SK-N-SH treated with all-trans-retinoic acid at 6 μM for 48 hours (cell line): ENCODE measurements at regions not wholly inside any gene's neighbourhood (a gene's known extent, or its start where the extent isn't known, plus 50 kb on each side); places are given as distances from the start of the nearest gene placed in this dataset.

ENCODE experiments used
- ATAC-seq: fragments of 200-7000 bp; cut with Tn5 transposase; 3 replicates; pipeline ENCODE4 v1.9.1; 2020; ENCODE audit warnings: mild to moderate bottlenecking, moderate library complexity
- ARNTL ChIP-seq: fragments of 450-650 bp; formaldehyde crosslinking; IDR thresholded peaks from 2 replicates; pipeline ENCODE4 v1.5.0; 2020; ENCODE audit warnings: low read depth, mild to moderate bottlenecking, moderate library complexity, borderline replicate concordance
- BACH2 ChIP-seq: fragments of 250-450 bp; sonication (Bioruptor Pico); IDR thresholded peaks from 2 replicates; pipeline ENCODE4 v1.9.0; 2021; ENCODE audit warnings: mild to moderate bottlenecking, borderline replicate concordance
- CREB5 ChIP-seq: fragments of 250-450 bp; sonication (Bioruptor Pico); IDR thresholded peaks from 2 replicates; pipeline ENCODE4 v1.5.1; 2020; ENCODE audit warnings: low read depth, mild to moderate bottlenecking, moderate library complexity
- CSDC2 ChIP-seq: fragments of 250-450 bp; sonication (Bioruptor Pico); IDR thresholded peaks from 2 replicates; pipeline ENCODE4 v1.5.0; 2020; ENCODE audit warnings: mild to moderate bottlenecking, moderate library complexity
- CSRNP3 ChIP-seq: fragments of 250-450 bp; sonication (Bioruptor Pico); IDR thresholded peaks from 2 replicates; pipeline ENCODE4 v1.5.1; 2021; ENCODE audit warnings: mild to moderate bottlenecking, moderate library complexity
- ESRRG ChIP-seq: fragments of 250-450 bp; sonication (Bioruptor Pico); IDR thresholded peaks from 2 replicates; pipeline ENCODE4 v1.6.1; 2021; ENCODE audit warnings: mild to moderate bottlenecking
- ISL1 ChIP-seq: fragments of 250-450 bp; sonication (Bioruptor Pico); IDR thresholded peaks from 2 replicates; pipeline ENCODE4 v2.1.2; 2022; ENCODE audit warnings: mild to moderate bottlenecking, moderate library complexity
- OSR1 ChIP-seq: fragments of 250-450 bp; sonication (Bioruptor Pico); IDR thresholded peaks from 2 replicates; pipeline ENCODE4 v1.8.0; 2022; ENCODE audit warnings: moderate library complexity, mild to moderate bottlenecking, inconsistent platforms
- PATZ1 ChIP-seq: fragments of 250-450 bp; sonication (Bioruptor Pico); IDR thresholded peaks from 2 replicates; pipeline ENCODE4 v1.8.0; 2020; ENCODE audit warnings: mild to moderate bottlenecking, moderate library complexity, borderline replicate concordance
- RARB ChIP-seq: fragments of 250-450 bp; sonication (Bioruptor Pico); IDR thresholded peaks from 2 replicates; pipeline ENCODE4 v1.8.0; 2021; ENCODE audit warnings: mild to moderate bottlenecking, moderate library complexity
- TCF4 ChIP-seq: fragments of 250-450 bp; sonication (Bioruptor Pico); IDR thresholded peaks from 2 replicates; pipeline ENCODE4 v1.8.0; 2021; ENCODE audit warnings: mild to moderate bottlenecking, moderate library complexity, borderline replicate concordance
- TOX ChIP-seq: fragments of 250-450 bp; sonication (Bioruptor Pico); IDR thresholded peaks from 2 replicates; pipeline ENCODE4 v1.8.0; 2021; ENCODE audit warnings: mild to moderate bottlenecking, moderate library complexity, borderline replicate concordance
- TSHZ2 ChIP-seq: fragments of 250-450 bp; sonication (Bioruptor Pico); IDR thresholded peaks from 2 replicates; pipeline ENCODE4 v1.5.0; 2020; ENCODE audit warnings: mild to moderate bottlenecking, moderate library complexity
- ZFP3 ChIP-seq: fragments of 250-450 bp; sonication (Bioruptor Pico); IDR thresholded peaks from 2 replicates; pipeline ENCODE4 v1.5.0; 2020; ENCODE audit warnings: mild to moderate bottlenecking, moderate library complexity
- ZFP30 ChIP-seq: fragments of 450-650 bp; formaldehyde crosslinking; IDR thresholded peaks from 2 replicates; pipeline ENCODE4 v1.5.0; 2022; ENCODE audit warnings: mild to moderate bottlenecking, moderate library complexity
- ZNF565 ChIP-seq: fragments of 450-650 bp; formaldehyde crosslinking; conservative IDR thresholded peaks from 2 replicates; pipeline ENCODE4 v1.5.0; 2020; ENCODE audit warnings: low read depth, mild to moderate bottlenecking, moderate library complexity
- ZNF70 ChIP-seq: fragments of 450-650 bp; formaldehyde crosslinking; IDR thresholded peaks from 2 replicates; pipeline ENCODE4 v1.5.0; 2020; ENCODE audit warnings: mild to moderate bottlenecking, moderate library complexity
- ZNF8 ChIP-seq: fragments of 450-650 bp; formaldehyde crosslinking; IDR thresholded peaks from 2 replicates; pipeline ENCODE4 v1.5.0; 2020; ENCODE audit warnings: mild to moderate bottlenecking, moderate library complexity

GRCh38 chr15:69934607-69935006 is 163.1 kb downstream of the TLE3 start (continued):
- TF ChIP-seq ZNF70 (CRISPR knock-in tag) (no peak), ISL1 (CRISPR knock-in tag) (no peak), ZNF8 (CRISPR knock-in tag) (no peak)

- TF ChIP-seq CREB5: no peak
- TF ChIP-seq CSDC2 (CRISPR knock-in tag): no peak
- no peak for TF ChIP-seq RARB (CRISPR knock-in tag)
- no peak for TF ChIP-seq TOX
- no peak for TF ChIP-seq ARNTL (CRISPR knock-in tag)
- TF ChIP-seq ZFP30 (CRISPR knock-in tag): no peak
- TF ChIP-seq OSR1 (CRISPR knock-in tag): no peak
- TF ChIP-seq BACH2 (CRISPR knock-in tag): no peak
- no peak for TF ChIP-seq TSHZ2 (CRISPR knock-in tag)
- TF ChIP-seq ZNF70 (CRISPR knock-in tag): no peak
- no peak for ATAC-seq
Observed at GRCh38 chr15:69939513-69940440, 157.9 kb downstream of the TLE3 start.

- ATAC-seq: no peak
- TF ChIP-seq CSDC2 (CRISPR knock-in tag): no peak
- no peak for TF ChIP-seq OSR1 (CRISPR knock-in tag)
- no peak for TF ChIP-seq BACH2 (CRISPR knock-in tag)
- no peak for TF ChIP-seq TCF4 (CRISPR knock-in tag)
- TF ChIP-seq ZNF8 (CRISPR knock-in tag): no peak
- no peak for TF ChIP-seq PATZ1 (CRISPR knock-in tag)
- TF ChIP-seq ZNF565 (CRISPR knock-in tag): no peak
- TF ChIP-seq TOX: no peak
- TF ChIP-seq ESRRG (CRISPR knock-in tag): no peak
- no peak for TF ChIP-seq CSRNP3
- no peak for TF ChIP-seq ARNTL (CRISPR knock-in tag)
- no peak for TF ChIP-seq TSHZ2 (CRISPR knock-in tag)
- TF ChIP-seq ZFP30 (CRISPR knock-in tag): no peak
- TF ChIP-seq ISL1 (CRISPR knock-in tag): no peak
- TF ChIP-seq ZFP3 (CRISPR knock-in tag): no peak
- TF ChIP-seq ZNF70 (CRISPR knock-in tag): no peak
- TF ChIP-seq RARB (CRISPR knock-in tag): no peak
Observed at GRCh38 chr15:69940441-69941300, 157.0 kb downstream of the TLE3 start.
